HG03139 (cell line): ENCODE measurements at regions not wholly inside any gene's neighbourhood (a gene's known extent, or its start where the extent isn't known, plus 50 kb on each side); places are given as distances from the start of the nearest gene placed in this dataset.

Source experiments
- ATAC-seq: cut with Tn5 transposase; IDR thresholded peaks from one replicate; pipeline ENCODE4 v1.9.1; 2021; ENCODE audit not compliant: unreplicated experiment

DNA sequence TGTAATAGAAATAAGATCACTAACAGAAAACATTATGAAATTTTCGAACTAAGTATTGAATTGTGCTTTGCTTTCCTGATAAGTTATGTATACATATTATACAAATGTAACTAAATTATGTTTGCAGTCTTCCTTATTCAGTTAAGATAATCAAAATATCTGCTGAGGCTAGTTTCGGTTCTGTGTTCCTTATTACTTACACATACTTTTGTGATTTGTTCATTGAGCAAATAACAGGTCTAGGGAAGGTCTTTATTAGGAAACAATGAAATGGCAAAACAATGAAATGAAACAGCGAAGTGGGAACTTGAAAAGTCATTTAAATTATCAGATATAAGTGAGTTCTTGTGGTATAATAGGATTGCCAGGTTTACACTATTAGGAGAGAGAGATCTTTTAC is 352.4 kb downstream of the GRIA2 start:
- no peak for ATAC-seq

DNA sequence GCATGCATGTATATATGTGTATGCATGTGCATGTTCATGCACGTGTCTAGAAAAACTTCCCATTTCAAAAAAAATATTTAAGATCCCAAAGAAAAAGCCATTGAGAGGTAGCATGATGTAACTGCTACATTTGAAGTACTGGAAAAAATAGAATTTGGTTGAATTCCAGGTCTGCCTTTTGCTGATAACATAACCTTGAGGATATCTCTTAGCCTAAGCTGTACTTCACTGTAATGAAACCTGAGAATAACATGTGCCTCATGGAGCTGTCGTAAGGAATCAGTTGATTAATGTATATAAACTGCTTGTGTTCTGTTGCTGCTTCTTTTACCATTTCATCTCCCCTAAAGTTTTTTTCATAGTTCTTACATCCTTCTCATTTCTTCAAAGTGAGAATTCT is 351.8 kb downstream of the GRIA2 start:
- ATAC-seq = no peak

DNA sequence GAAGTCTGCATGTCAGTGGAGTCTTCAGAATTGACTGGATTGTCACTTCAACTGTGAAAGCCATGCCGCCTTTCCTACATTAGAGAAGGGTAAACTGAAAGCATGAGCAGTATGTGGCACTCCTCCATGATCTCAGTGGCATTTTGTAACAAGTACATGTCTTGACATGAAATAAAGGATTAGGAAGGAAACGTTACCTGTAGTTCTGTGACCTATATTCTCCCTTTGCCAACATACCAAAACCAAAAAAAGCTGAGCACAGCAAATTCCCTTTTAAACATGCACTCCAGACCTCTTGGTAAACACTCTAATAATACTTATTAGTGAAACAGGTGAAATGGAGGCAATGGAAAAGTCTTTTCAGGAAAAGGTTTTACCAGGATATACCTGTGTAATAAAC is 344.2 kb downstream of the GRIA2 start:
- no peak for ATAC-seq

DNA sequence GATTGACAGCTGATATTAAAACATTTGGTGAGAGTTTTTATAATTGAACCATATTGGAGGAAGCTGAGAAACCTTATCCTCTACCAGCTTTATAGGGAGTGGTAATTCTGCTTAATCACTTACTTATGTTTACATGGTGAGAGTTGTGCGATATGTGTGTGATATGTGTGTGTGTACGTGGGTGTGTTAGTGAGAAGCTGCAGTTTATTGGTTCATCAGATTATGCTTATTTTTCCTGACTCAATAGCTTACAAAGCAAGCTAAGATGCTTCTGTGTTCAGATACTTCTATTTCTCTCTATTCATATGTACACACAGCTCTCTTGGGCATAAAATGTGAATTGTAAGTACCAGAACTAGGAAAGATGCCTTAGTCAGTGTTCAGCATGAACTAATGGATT is 343.7 kb downstream of the GRIA2 start:
- no peak for ATAC-seq

DNA sequence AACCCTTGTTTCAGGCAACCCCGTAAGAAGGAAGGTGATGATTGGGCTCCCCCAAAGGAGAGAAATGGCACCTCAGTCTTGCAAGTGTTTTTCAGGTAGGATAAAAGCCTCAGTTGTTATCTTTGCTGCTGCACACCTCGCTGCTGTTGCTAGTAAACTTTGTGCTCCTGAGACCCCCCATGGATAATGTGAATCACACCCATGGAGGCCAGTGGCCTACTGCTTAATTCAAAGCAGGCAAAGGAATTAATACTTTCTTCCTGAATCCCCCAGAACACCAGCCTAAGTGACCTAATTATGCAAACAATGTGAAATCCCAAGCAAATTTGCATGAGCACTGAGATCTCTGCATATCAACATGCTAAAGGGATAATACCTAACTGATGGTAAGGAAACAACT is 337.5 kb downstream of the GRIA2 start:
- no peak for ATAC-seq

DNA sequence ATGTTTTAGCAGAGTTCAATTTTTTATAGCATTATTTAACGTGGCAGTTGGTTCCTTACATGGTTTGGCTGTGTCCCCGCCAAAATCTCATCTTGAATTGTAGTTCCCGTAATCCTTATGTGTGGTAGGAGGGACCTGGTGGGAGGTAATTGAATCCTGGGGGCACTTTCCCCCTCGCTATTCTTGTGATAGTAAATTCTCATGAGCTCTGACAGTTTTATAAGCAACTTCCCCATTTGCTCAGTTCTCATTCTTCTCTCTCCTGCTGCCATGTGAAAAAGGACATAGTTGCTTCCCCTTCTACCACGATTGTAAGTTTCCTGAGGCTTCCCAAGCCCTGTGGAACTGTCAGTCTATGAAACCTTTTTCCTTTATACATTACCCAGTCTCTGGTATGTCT is 329.5 kb downstream of the GRIA2 start:
- ATAC-seq = no peak

DNA sequence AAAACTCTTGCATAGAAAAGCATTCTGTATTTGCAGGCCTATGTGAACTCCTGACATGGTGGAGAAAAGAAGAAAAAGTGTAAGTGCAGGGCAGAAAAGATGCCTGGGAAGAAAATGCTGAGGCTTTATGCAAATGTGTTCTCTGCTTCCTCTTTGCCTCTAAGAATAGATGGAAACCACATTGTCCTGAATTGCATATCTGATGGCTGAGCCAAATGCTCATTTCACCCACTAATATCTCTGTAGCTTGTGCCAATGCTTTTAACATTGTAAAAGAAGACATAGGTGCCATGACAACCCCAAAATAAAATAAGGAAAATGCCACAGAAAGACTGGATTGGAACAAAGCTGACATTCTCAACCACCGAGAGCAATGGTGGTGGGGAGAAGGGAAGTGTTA is 307.4 kb downstream of the GRIA2 start:
- ATAC-seq = no peak

DNA sequence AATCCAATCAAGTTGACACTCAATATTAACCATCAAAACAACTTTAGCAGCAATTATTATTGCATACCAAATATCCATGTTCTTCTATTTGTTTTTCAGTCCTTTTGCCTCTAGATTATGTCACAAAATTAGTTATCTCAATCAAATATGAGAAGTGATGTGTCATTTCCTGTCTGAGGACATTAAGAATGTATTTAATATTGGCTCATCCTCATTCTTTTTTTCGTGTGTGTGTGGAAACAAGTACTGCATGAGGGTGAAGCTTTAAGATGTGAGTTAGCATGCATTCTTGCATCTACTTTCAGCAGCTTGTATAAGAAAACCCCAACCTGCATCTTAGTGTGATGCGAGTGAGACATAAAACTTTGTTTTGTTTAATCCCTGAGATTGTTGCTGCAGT is 301.4 kb downstream of the GRIA2 start:
- ATAC-seq = no peak

DNA sequence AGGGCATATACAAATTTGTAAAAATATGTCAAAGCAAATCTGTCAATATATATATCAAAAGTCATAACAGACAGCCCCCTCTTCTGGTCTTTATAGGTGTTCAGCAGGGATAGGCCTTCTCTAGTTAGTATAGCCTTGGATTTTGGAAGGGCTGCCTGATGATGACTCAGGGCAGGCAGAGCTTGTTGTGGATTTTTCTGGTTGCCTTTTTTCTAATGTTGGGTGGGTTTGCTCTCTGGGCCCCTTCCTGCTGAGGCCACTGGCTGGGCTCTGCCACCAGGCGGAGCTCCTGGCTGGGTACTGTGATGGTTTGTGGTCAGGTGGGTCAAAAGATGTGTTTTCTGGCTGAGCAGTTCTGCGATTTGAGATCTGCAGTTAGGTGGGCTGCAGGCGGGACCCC is 294.2 kb downstream of the GRIA2 start:
- no peak for ATAC-seq

DNA sequence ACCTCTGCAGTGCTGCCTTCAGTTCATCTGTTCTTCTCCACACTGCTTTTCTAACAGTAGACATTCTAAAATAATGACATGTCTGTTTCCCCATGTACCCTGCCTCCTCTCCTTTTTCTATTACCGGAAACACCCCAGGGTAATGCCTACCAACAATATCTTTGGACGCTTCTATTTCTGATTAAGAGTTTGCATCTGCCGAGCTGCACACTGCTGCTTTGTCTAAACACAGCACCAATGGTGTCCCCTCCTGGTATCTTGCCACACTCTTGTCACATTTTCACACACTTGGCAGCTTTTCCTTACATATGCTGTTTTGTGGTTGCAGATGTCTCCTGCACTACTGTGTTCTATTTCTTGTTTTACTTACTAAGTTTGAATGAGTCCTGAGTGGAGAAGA is 288.8 kb downstream of the GRIA2 start:
- ATAC-seq = no peak

DNA sequence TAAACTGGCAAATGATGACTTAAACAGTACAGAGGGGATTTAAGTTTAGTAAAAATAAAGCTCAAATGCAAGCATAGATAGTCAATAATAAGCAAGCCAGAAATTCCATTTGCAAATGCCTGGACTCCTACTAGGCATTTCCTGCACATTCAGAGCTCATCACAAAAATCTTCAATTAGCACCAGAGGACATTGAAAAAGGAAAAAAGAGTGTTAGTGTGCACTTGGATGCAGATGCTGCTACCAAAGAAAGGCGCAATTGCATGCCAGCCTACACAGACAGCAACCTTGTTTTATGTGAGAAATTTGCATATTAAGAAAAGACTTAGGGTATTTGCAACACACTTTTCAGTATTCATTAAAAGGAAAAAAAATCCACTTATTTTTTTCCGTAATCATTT is 282.1 kb downstream of the GRIA2 start:
- ATAC-seq = no peak

DNA sequence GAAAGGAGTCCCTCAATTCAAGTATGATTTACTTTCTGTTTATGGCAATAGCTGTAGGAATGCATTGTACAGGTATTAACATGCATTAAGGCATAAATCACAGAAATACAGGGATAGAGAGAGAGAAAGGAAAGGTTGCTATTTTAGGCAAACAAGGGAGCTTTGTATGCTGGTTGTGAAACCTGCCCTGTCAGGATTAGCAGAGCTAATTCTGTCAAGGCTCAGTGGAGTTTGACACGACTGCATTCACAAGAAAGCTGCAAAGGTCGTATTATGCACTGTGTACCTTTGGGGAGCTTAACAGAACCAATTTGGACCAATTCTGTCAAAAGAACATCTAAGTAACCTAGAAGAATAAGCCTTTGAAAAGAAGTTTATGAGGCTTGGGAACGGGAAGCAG is 239.3 kb downstream of the GRIA2 start:
- no peak for ATAC-seq

DNA sequence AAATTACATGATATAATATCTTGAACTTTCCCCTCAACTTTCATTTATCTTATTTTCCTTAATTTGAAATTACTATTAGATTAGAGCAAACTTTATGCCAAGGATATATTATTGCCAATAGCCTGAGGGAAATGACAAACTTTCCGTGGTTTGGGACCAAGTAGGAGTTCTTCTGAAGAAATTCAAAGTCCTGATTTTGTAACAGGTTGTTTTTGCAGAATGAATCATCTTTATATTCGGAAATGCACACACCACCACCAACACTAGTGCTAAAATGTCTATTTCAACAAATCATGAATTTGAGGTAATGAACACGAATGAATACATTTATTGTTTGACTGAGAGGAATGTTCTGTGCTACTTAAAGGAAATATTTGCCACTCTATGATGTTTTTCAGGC is 226.7 kb downstream of the GRIA2 start:
- no peak for ATAC-seq

DNA sequence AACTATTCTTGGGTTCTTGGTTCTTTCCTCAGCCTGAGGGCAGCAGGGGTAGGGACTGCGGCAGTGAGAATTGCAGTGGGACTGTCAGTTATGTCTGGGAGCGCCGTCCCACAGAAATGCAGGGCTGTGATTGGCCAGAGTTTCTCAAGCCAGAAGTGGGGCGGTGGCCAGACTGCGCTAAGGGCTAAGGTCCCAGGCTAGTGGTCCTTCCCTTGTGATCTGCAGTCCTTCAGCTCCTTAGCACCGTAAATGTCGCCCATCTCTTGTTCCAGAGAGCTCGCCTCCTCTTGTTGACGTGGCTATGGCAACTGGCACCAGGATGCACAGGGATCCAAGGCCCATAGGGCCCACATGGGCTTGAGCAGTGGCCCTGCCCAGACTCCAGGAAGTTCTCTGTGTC is 223.5 kb downstream of the GRIA2 start:
- ATAC-seq = no peak

DNA sequence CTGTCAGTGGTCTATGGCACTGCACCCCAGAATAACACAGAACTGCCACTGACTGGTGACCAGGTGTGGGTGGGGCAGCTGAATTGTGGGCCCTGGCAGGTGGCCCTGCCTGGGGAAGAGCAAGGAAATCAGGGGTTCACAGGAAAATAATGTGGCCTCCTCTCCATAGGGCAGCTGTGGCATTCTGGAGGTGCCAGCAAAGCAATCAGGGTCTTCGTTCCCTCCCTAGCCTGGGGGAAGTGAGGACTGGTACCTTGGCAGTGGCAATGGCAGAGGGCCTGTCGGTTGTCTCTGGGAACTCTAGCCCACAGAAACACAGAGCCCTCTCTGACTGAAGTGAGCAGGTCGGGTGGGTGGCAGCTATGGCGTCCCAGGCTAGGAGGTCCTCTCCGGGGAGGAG is 223.0 kb downstream of the GRIA2 start:
- ATAC-seq = no peak

DNA sequence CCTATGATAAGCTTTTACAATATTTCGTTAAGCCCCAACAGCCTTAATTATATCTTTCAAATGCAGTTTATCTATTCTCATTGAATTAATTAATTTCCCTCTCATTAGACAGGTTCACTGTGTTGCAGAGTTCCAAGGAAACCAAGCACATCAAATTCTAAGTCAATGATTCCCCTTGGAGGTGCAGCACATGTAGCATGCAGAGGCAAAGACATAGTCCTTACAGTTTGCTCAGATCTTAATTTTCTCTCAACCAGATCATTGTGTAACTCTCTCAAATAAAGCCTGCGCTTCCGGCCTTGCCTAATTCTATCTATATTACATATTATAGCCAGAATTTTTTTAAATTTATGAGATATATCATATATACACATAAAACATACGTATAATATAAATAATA is 205.4 kb downstream of the GRIA2 start:
- ATAC-seq = no peak

DNA sequence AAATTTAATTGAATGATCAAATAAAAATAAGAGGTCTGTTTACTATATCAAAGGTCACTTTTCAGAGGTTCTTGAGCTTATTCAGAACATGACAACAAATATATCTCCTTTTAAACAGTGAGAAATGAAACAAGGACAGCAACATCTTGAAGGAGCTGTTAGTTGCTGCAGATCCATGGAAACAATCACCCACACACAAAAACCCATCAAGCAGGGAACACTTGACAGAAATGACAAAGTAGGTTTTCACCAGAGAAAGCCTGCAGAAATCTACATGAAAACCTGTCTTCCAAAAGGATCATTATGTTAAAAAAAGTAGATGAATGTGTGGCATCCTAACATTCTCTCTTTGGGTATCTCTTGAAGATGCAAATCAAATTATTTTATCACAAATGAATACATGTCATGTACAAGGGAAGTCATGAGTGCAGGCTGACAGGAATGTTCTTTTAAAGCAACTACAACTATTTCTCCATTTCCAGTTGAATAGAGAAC is 203.0 kb downstream of the GRIA2 start:
- ATAC-seq = no peak

DNA sequence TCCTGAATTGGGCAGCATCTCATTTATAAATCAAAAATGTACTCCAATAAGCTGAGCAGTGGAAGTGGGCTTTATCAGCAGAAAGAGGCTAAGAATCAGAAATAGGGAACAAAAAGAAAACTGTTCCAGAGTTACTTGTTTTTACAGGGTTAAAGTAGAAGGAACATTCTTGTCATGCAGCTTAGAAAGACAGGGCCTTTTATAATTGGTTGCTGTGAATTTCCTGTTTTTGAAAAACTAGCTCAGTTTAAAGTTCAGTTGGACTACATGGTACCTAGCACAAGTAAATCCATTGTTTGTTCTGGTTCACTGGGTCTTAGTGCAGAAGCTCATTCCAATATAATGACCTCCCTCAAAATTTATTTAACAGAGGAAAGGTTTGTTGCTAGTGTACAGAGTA is 200.8 kb downstream of the GRIA2 start:
- no peak for ATAC-seq
